Heart left ventricle (tissue), 13 donors: ENCODE measurements at regions not wholly inside any gene's neighbourhood (a gene's known extent, or its start where the extent isn't known, plus 50 kb on each side); places are given as distances from the start of the nearest gene placed in this dataset.

Experiments used
- CTCF ChIP-seq, 12 donors: fragments of 200-600 bp; sonication (generic) in 4 of 12; IDR thresholded peaks; one replicate each; pipeline versions ENCODE4 v1.5.0 to v1.8.0; 2018 to 2022; ENCODE audit warnings: antibody characterized with exemption in 12 of 12, mild to moderate bottlenecking in 5 of 12
- POLR2A ChIP-seq, 2 donors: fragments of 450-650 bp; IDR thresholded peaks; one replicate each; pipeline ENCODE4 v1.6.1; 2017; ENCODE audit warnings: antibody characterized with exemption in 2 of 2, mild to moderate bottlenecking in 2 of 2, moderate library complexity in 2 of 2
- donor health status: ischemic (EF 13 %, LVEDD 7.1; RV severe dilation, severe dysfunction).
- donor health status: DM: no; HTN: yes; CAD: no.
- donor health status: DM: no; HTN: no; CAD: no.
- donor health status: ischemic (EF 25% LVEDD 6.9; RV normal size, moderate dysfunction).
- donor health status: ischemic (EF 25% LVEDD 5.7; RV mildly dilated, moderate dysfunction).
- donor health status: ischemic (EF 35%, LVEDD 5.7; RV mildly dilated, moderate dysfunction).
- donor health status: nonischemic (EF 11% LVEDD 7.7; RV severe dilation, severe dysfunction).
- donor health status: DM: yes; HTN: yes; CAD: no.
- donor health status: PGD.
- donor health status: ischemic (EF 29% LVEDD 5.4; RV normal size, mild dysfunction).
- donor health status: nonischemic (EF 23%, LVEDD 6.1; RV moderate dilation, normal function).

- no peak for TF ChIP-seq CTCF (IDR thresholded peaks at IDR 0.05)
- TF ChIP-seq POLR2A (IDR thresholded peaks at IDR 0.05), result no peak
Measured at GRCh38 chr15:89395031-89395430, 60.4 kb upstream of the POLG start.
